Fibroblast of lung (primary cell): ENCODE measurements at regions not wholly inside any gene's neighbourhood (a gene's known extent, or its start where the extent isn't known, plus 50 kb on each side); places are given as distances from the start of the nearest gene placed in this dataset.

Experiments
- EZH2 ChIP-seq: IDR thresholded peaks from 2 replicates; pipeline ENCODE4 v1.5.1; 2012; ENCODE audit warnings: low read length, control low read depth, mild to moderate bottlenecking; ENCODE audit errors: missing control alignments
- TF ChIP-seq, protein P1 (sequence below), 2 donors: IDR thresholded peaks in 1 of 2; conservative IDR thresholded peaks in 1 of 2; 1 replicate in 1 of 2; 2 replicates in 1 of 2; pipeline ENCODE4 v1.5.1; 2011 to 2012; ENCODE audit warnings: low read length in 2 of 2, control low read depth in 1 of 2, inconsistent platforms in 1 of 2, low read depth in 1 of 2, mild to moderate bottlenecking in 1 of 2

DNA sequence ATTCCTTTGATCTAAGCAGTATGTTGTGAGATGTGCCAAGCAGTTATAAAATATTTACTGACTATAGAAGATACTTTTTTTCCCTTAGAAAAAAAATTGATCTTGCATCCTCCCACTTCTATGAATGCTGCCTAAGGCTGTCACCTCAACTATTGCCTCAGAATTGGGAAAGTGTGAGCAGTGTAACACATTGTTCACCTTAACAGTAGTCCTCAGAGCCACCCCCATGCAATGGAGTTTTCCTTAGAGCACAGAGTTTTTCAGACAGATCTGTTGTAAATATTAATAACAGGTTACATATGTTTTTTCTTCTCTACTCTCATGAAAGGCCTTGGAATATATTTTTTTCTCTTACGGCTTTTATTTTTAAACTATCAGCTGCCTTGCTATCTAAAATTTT lies 607.3 kb downstream of the STK39 start:
- TF ChIP-seq, protein P1, sequence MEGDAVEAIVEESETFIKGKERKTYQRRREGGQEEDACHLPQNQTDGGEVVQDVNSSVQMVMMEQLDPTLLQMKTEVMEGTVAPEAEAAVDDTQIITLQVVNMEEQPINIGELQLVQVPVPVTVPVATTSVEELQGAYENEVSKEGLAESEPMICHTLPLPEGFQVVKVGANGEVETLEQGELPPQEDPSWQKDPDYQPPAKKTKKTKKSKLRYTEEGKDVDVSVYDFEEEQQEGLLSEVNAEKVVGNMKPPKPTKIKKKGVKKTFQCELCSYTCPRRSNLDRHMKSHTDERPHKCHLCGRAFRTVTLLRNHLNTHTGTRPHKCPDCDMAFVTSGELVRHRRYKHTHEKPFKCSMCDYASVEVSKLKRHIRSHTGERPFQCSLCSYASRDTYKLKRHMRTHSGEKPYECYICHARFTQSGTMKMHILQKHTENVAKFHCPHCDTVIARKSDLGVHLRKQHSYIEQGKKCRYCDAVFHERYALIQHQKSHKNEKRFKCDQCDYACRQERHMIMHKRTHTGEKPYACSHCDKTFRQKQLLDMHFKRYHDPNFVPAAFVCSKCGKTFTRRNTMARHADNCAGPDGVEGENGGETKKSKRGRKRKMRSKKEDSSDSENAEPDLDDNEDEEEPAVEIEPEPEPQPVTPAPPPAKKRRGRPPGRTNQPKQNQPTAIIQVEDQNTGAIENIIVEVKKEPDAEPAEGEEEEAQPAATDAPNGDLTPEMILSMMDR (conservative IDR thresholded peaks at IDR 0.05 in 1 of 2, IDR thresholded peaks at IDR 0.05 in 1 of 2; ENCODE audit: low read depth in 1 of 2, low read length in 2 of 2), result no peak
- no peak for TF ChIP-seq EZH2
